GM13977 (cell line): ENCODE measurements at regions not wholly inside any gene's neighbourhood (a gene's known extent, or its start where the extent isn't known, plus 50 kb on each side); places are given as distances from the start of the nearest gene placed in this dataset.
A peak's percentile ranks its signal among the peaks of the same experiment; 100 is the strongest.

Source experiments
- DNase-seq: peaks from one replicate; pipeline ENCODE4 v3.0.0; 2012; ENCODE audit warnings: low spot score
- CTCF ChIP-seq: IDR thresholded peaks from 2 replicates; pipeline ENCODE4 v1.5.1; 2012; ENCODE audit warnings: mild to moderate bottlenecking, control low read depth; ENCODE audit not compliant: insufficient read depth; ENCODE audit errors: extremely low read depth, missing control alignments
- in situ Hi-C: fragments of 300-500 bp; cut with MboI; formaldehyde crosslinking; loops from one replicate; pipeline ENCODE4 v1.12.0; 2022; ENCODE audit warnings: low sequenced_read_pairs, low pct_unique_long_range_greater_than_20kb, mixed read lengths, inconsistent platforms; ENCODE audit not compliant: unreplicated experiment

GRCh38 chr15:98311566-98312188, 336.7 kb upstream of the IGF1R start:
- in situ Hi-C loops: no loop called here
- peak; percentile 76 for TF ChIP-seq CTCF
- peak; percentile 71 for DNase-seq

DNA sequence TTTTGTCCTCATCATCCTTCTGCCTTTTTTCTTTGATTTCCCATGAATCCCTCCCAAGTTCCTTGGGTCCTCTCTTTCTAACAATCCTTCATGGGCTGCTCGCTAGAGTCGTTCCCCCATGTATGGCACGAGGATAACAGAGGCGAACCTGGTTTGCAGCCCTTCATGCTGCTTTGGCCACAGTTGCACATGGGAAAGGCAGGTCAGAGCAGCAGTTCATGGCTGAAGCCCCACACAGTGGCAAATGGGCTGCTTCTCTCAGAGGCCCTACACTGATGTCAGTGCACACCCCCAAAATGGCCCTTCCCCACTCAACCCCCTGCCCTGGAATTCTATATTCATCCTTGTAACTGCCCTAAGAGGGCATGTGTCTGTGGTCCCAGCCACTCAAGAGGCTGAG, 335.4 kb upstream of the IGF1R start:
- no peak for DNase-seq
- in situ Hi-C loops: no loop called here
- TF ChIP-seq CTCF: no peak

DNA sequence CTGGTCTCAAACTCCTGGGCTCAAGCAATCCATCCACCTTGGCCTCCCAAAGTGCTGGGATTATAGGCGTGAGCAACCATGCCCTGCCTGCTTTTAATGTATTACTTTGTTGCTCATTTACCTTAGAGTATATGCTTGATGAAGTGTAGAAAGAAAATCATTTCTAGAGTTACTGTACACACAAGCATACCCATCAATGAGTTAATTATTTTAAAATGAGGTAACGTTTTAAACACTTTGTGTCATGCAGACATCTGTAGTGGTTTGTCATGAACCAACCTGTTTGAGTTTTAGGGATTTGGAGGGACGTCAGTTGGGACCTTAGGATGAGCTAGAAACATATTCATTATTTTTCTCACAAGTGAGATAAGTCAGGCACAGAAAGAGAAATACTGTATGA, 332.4 kb upstream of the IGF1R start:
- DNase-seq: no peak
- no peak for TF ChIP-seq CTCF
- in situ Hi-C loops: no loop called here

DNA sequence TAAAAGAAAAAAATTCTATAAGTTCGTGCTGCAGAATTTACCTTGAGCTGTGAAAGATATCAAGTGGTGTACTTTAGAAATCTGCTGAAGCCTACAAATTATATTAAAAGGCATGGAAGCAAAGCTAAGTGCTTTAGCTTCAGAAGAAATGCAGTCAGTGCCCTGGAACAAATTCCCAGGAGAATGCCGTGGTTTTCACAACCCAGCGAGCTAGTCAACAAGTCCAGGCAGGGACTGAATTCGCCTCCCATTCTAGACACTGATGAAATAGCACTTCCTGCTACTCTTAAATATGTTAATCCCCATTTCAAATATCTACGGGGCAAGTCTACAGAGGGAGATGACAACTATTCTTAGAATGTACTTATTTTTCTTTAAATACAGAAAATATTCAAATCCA, 326.4 kb upstream of the IGF1R start:
- no peak for DNase-seq
- TF ChIP-seq CTCF: no peak
- in situ Hi-C loops: no loop called here

GRCh38 chr15:98322581-98322980, 325.8 kb upstream of the IGF1R start:
- DNase-seq: no peak
- no peak for TF ChIP-seq CTCF
- in situ Hi-C loops: no loop called here

DNA sequence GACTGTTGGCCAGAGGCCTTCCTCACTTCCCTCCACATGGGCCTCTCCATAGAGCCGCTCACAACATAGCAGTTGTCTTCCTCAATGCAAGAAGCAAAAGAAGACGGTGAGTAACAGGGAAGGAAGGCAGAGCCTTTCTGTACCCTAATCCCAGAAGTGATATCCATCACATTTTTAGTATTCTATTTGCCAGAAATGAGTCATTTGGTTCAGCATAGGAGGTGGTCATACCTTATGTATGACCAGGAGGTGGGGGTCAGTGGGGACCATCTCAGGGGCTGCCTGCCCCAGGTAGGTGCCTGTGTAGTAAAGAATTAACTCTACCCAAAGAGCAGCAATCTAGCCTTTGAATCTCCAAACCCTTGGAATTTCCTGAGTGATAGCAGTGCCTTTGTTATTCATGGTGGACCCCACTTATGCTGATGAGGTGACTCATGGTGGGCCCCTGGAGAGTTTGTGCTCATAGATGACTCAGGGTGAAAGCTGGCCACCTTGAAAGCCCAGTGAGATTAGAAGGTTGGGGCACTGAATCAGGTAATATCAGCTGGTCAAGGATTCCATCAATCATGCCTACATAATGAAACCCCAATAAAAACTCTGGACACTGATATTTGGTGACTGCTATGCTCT, 323.9 kb upstream of the IGF1R start:
- no peak for TF ChIP-seq CTCF
- in situ Hi-C loops: no loop called here
- no peak for DNase-seq
